M059J (cell line): ENCODE measurements at regions not wholly inside any gene's neighbourhood (a gene's known extent, or its start where the extent isn't known, plus 50 kb on each side); places are given as distances from the start of the nearest gene placed in this dataset.
"Not testable (repeated sequence)": the region's sequence is repeated elsewhere in the genome, so short reads cannot be mapped to it uniquely, and the experiment has no call there.

Experiments used
- DNase-seq: peaks from one replicate; pipeline ENCODE4 v3.0.0-alpha.2; 2012; ENCODE audit warnings: low read depth

- no peak for DNase-seq
These were observed 58.2 kb downstream of the TMEM270 start for GRCh38 chr7:73918926-73919693.

DNA sequence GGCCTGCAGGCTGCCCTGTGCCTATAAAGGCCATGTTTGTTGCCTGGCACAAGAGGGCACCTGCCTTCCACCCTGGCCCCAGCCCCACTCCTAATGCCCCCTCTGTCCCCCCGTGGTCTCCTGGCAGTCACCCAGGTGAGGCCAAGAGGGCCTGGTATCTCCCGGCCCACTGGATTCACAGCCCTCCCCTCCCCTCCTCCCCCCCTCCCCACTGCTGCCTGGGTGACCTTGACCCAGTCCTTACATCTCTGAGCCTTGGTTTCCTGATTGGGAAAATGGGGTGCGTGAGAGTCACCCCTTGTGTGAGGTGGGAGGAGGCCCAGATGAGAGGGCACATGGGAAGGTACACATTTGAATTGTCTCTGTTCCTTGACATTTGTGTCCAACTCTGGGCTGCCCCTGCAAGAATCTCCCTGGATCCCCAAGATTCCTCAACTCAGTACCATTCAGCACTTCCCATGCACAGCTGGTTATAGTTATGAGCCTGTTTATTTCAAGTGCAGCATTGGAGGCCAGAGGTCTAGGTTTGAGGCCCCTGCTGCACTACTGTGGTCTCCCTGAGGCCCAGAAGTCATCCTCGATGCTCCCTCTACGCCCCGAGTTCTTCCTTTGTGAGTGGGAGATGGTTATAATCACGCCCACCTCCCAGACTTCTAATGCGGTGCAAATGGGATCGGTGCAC, 58.9 kb downstream of the TMEM270 start:
- no peak for DNase-seq

- DNase-seq = no peak
These were observed 59.6 kb downstream of the TMEM270 start for GRCh38 chr7:73920406-73921134.

- no peak for DNase-seq
These were observed 60.9 kb downstream of the TMEM270 start for GRCh38 chr7:73921623-73922528.

DNA sequence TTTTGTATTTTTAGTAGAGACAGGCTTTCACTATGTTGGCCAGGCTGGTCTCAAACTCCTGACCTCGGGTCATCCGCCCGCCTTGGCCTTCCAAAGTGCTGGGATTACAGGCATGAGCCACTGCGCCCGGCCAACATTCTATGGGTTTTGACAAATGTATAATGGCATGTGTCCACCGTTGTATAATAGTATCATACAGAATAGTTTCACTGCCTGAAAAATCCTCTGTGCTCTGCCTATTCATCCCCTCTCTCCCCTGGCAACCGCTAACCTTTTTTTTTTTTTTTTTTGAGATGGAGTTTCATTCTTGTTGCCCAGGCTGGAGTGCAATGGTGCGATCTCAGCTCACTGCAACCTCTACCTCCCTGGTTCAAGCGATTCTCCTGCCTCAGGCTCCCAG, 67.7 kb downstream of the TMEM270 start:
- DNase-seq = not testable (repeated sequence)

GRCh38 chr7:73931502-73931901, 70.5 kb downstream of the TMEM270 start:
- DNase-seq = no peak

GRCh38 chr7:73932364-73932763, 71.4 kb downstream of the TMEM270 start:
- DNase-seq = no peak

GRCh38 chr7:73933091-73933490, 72.1 kb downstream of the TMEM270 start:
- peak; percentile 24 for DNase-seq

DNA sequence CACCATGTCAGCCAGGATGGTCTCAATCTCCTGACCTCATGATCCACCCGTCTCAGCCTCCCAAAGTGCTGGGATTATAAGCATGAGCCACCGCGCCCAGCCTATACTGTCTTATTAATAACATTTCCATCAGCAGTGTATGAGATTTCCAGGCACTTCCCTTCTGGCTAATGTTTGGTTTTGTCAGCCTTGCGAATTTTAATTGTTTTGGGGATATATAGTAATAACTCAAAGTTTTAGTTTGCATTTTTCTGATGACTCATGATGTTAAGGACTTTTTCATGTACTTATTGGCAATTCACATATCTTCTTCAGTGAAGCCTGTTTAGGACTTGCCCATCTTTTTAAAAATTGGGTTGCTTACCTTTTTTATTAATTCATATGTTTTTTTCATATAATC, 76.0 kb downstream of the TMEM270 start:
- DNase-seq = peak; percentile 13

GRCh38 chr7:73937650-73938049, 76.7 kb downstream of the TMEM270 start:
- DNase-seq = peak; percentile 27

- no peak for DNase-seq
These were observed 78.6 kb downstream of the TMEM270 start for GRCh38 chr7:73939528-73939927.

- no peak for DNase-seq
These were observed 79.8 kb downstream of the TMEM270 start for GRCh38 chr7:73940701-73941238.

- DNase-seq = peak; percentile 93
These were observed 81.0 kb downstream of the TMEM270 start for GRCh38 chr7:73941836-73942551.

GRCh38 chr7:73945022-73945421, 83.0 kb upstream of the ELN start:
- no peak for DNase-seq

DNA sequence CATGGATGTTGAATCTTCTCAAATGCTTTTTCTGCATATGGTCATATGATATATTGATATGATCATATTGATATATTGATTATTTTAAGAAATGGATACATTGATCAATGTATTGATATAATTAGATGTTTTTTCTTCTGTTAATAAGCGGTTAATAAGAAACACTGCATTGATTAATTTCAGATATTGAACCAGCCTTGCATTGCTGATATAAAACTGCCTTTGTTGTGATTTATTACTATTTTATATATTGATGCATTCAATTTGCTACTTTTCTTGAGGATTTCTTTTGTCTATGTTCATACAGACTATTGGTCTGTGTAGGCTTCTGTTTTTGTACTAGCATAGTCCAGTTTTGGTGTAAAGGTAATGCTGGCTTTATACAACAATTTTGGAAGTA, 79.7 kb upstream of the ELN start:
- DNase-seq = no peak

DNA sequence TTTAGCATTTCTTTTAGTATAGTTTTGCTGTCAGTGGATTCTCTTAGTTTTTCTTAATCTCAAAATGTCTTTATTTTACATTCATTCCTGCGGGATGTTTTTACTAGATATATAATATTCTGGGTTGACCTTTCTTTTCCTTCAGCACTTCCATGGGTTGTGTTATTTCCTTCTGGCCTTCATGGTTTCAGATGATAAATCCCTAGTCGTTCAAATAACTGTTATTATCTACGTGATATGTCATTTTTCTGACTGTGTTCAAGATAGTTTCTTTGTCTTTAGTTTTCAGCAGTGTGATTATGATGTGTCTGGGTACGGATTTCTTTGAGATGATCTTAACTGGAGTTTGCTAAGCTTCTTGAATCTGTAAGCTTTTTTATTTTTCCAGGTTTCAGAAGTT, 75.7 kb upstream of the ELN start:
- no peak for DNase-seq

- no peak for DNase-seq
These were observed 73.8 kb upstream of the ELN start for GRCh38 chr7:73954181-73954580.

GRCh38 chr7:73954861-73955260, 73.1 kb upstream of the ELN start:
- no peak for DNase-seq

DNA sequence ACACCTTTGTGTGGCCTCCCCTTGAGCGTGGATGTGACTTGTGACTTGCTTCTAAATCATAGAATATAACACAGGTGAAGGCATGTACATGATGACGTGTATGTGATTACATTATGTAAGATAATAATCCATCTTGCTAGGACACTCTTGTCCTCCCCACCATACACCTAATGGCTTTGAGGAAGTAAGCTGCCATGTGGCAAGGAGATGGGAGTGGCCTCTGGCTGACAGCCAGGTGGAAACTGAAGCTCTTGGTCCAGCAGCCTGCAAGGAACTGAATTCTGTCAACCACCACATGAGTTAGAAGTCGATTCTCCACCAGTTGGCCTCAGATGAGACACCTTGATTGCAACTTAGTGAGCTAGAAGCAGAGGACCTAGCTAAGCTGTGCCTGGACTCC, 67.4 kb upstream of the ELN start:
- peak; percentile 28 for DNase-seq

- not testable (repeated sequence) for DNase-seq
These were observed 66.0 kb upstream of the ELN start for GRCh38 chr7:73961991-73962390.
